ENCODE measurements at regions not wholly inside any gene's neighbourhood (a gene's known extent, or its start where the extent isn't known, plus 50 kb on each side); places are given as distances from the start of the nearest gene placed in this dataset.

GRCh38 chr2:147487978-147488289 lies 356.9 kb upstream of the ACVR2A start:
- Histone ChIP-seq H3K9me3 (ENCODE audit: control insufficient read depth, insufficient read depth, low read depth, low read length) (no peaks in the 10 kb centered on the region), H2AFZ (ENCODE audit: low read length) (no peak overlapping the region), H3K36me3 (ENCODE audit: control insufficient read depth, insufficient read depth, low read length) (no peaks in the 10 kb centered on the region), H3K9ac (ENCODE audit: insufficient read depth, low read length) (no peak overlapping the region), H3K4me2 (ENCODE audit: extremely low read depth, insufficient read depth, low read length) (no peak overlapping the region), H3K27me3 (ENCODE audit: control insufficient read depth, insufficient read depth, low read length) (no peaks in the 10 kb centered on the region), H3K4me3 (replicated peaks in 1 of 4; ENCODE audit: control extremely low read depth in 1 of 4, insufficient read depth in 1 of 4, low read depth in 3 of 4, low read length in 4 of 4) (no peak overlapping the region), H3K27ac (ENCODE audit: insufficient read depth, low read length) (no peak overlapping the region), H3K79me2 (ENCODE audit: control insufficient read depth, insufficient read depth, low read length) (no peaks in the 10 kb centered on the region), H3K4me1 (ENCODE audit: control insufficient read depth, extremely low read depth, insufficient read depth, low read length) (no peaks in the 10 kb centered on the region), H4K20me1 (ENCODE audit: control insufficient read depth, extremely low read depth, insufficient read depth, low read length) (no peaks in the 10 kb centered on the region)
- DNase-seq (ENCODE audit: low read depth in 2 of 2), result no peak
- TF ChIP-seq EZH2 (IDR thresholded peaks at IDR 0.05; ENCODE audit: low read length, missing control alignments) (no peak), CTCF (conservative IDR thresholded peaks at IDR 0.05 in 1 of 2, IDR thresholded peaks at IDR 0.05 in 1 of 2; ENCODE audit: low read depth in 1 of 2, low read length in 2 of 2) (no peak)

GRCh38 chr2:147487286-147487977 lies 357.4 kb upstream of the ACVR2A start:
- Histone ChIP-seq H3K4me2 (ENCODE audit: extremely low read depth, insufficient read depth, low read length) (no peak overlapping the region), H4K20me1 (ENCODE audit: control insufficient read depth, extremely low read depth, insufficient read depth, low read length) (no peaks in the 10 kb centered on the region), H3K4me1 (ENCODE audit: control insufficient read depth, extremely low read depth, insufficient read depth, low read length) (no peaks in the 10 kb centered on the region), H3K36me3 (ENCODE audit: control insufficient read depth, insufficient read depth, low read length) (no peaks in the 10 kb centered on the region), H3K79me2 (ENCODE audit: control insufficient read depth, insufficient read depth, low read length) (no peaks in the 10 kb centered on the region), H3K4me3 (replicated peaks in 1 of 4; ENCODE audit: control extremely low read depth in 1 of 4, insufficient read depth in 1 of 4, low read depth in 3 of 4, low read length in 4 of 4) (no peak overlapping the region), H3K9ac (ENCODE audit: insufficient read depth, low read length) (no peak overlapping the region), H3K27ac (ENCODE audit: insufficient read depth, low read length) (no peak overlapping the region), H3K9me3 (ENCODE audit: control insufficient read depth, insufficient read depth, low read depth, low read length) (no peaks in the 10 kb centered on the region), H2AFZ (ENCODE audit: low read length) (no peak overlapping the region), H3K27me3 (ENCODE audit: control insufficient read depth, insufficient read depth, low read length) (no peaks in the 10 kb centered on the region)
- no peak for DNase-seq (ENCODE audit: low read depth in 2 of 2)
- TF ChIP-seq CTCF (conservative IDR thresholded peaks at IDR 0.05 in 1 of 2, IDR thresholded peaks at IDR 0.05 in 1 of 2; ENCODE audit: low read depth in 1 of 2, low read length in 2 of 2) (no peak), EZH2 (IDR thresholded peaks at IDR 0.05; ENCODE audit: low read length, missing control alignments) (no peak)

- H3K79me2 ChIP-seq (ENCODE audit: control insufficient read depth, insufficient read depth, low read length), result no peaks in the 10 kb centered on the region
- no peaks in the 10 kb centered on the region for H4K20me1 ChIP-seq (ENCODE audit: control insufficient read depth, extremely low read depth, insufficient read depth, low read length)
- no peak overlapping the region for H3K9ac ChIP-seq (ENCODE audit: insufficient read depth, low read length)
- H3K9me3 ChIP-seq (ENCODE audit: control insufficient read depth, insufficient read depth, low read depth, low read length), result no peaks in the 10 kb centered on the region
- no peak overlapping the region for H3K4me2 ChIP-seq (ENCODE audit: extremely low read depth, insufficient read depth, low read length)
- TF ChIP-seq EZH2 (IDR thresholded peaks at IDR 0.05; ENCODE audit: low read length, missing control alignments) (no peak), CTCF (conservative IDR thresholded peaks at IDR 0.05 in 1 of 2, IDR thresholded peaks at IDR 0.05 in 1 of 2; ENCODE audit: low read depth in 1 of 2, low read length in 2 of 2) (no peak)
- H3K36me3 ChIP-seq (ENCODE audit: control insufficient read depth, insufficient read depth, low read length), result no peaks in the 10 kb centered on the region
- no peaks in the 10 kb centered on the region for H3K4me1 ChIP-seq (ENCODE audit: control insufficient read depth, extremely low read depth, insufficient read depth, low read length)
- no peaks in the 10 kb centered on the region for H3K27me3 ChIP-seq (ENCODE audit: control insufficient read depth, insufficient read depth, low read length)
- H3K27ac ChIP-seq (ENCODE audit: insufficient read depth, low read length), result no peak overlapping the region
- no peak overlapping the region for H2AFZ ChIP-seq (ENCODE audit: low read length)
- no peak for DNase-seq (ENCODE audit: low read depth in 2 of 2)
- H3K4me3 ChIP-seq (replicated peaks in 1 of 4; ENCODE audit: control extremely low read depth in 1 of 4, insufficient read depth in 1 of 4, low read depth in 3 of 4, low read length in 4 of 4), result no peak overlapping the region
These were observed 359.5 kb upstream of the ACVR2A start for GRCh38 chr2:147485210-147485851.

Measured in fibroblast of lung (primary cell).